GM12891 (cell line): ENCODE measurements at regions not wholly inside any gene's neighbourhood (a gene's known extent, or its start where the extent isn't known, plus 50 kb on each side); places are given as distances from the start of the nearest gene placed in this dataset.

ENCODE experiments used
- PAX5 ChIP-seq: IDR thresholded peaks from 2 replicates; pipeline ENCODE4 v1.6.1; 2011; ENCODE audit warnings: low read length, moderate library complexity, mild to moderate bottlenecking; ENCODE audit not compliant: insufficient read depth, severe bottlenecking
- POLR2A ChIP-seq: IDR thresholded peaks from 2 replicates; pipeline ENCODE4 v1.6.1; 2011; ENCODE audit warnings: low read depth, low read length, control low read depth
- POLR2AphosphoS5 ChIP-seq: IDR thresholded peaks from 2 replicates; pipeline ENCODE4 v1.6.1; 2011; ENCODE audit warnings: low read depth, low read length, control low read depth
- SPI1 ChIP-seq: IDR thresholded peaks from 2 replicates; pipeline ENCODE4 v1.6.1; 2011; ENCODE audit warnings: low read depth, low read length, control low read depth
- TAF1 ChIP-seq: IDR thresholded peaks from 2 replicates; pipeline ENCODE4 v1.6.1; 2011; ENCODE audit warnings: low read depth, low read length, control low read depth

DNA sequence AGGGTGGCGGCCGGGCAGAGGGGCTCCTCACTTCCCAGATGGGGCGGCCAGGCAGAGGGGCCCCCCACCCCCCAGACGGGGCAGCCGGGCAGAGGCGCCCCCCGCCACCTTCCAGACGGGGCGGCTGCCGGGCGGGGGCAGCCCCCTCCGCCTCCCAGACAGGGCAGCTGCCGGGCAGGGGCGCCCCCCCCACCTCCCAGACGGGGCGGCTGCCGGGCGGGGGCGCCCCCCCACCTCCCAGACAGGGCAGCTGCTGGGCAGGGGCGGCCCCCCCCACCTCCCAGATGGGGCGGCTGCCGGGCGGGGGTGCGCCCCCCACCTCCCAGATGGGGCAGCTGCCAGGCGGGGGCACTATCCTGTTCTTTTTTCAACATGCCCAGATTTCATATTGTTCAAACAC, 78.2 kb upstream of the DST start:
- no peak for TF ChIP-seq POLR2A
- TF ChIP-seq POLR2AphosphoS5, result no peak
- no peak for TF ChIP-seq TAF1
- TF ChIP-seq SPI1, result no peak
- no peak for TF ChIP-seq PAX5
